ENCODE measurements at regions not wholly inside any gene's neighbourhood (a gene's known extent, or its start where the extent isn't known, plus 50 kb on each side); places are given as distances from the start of the nearest gene placed in this dataset.

DNA sequence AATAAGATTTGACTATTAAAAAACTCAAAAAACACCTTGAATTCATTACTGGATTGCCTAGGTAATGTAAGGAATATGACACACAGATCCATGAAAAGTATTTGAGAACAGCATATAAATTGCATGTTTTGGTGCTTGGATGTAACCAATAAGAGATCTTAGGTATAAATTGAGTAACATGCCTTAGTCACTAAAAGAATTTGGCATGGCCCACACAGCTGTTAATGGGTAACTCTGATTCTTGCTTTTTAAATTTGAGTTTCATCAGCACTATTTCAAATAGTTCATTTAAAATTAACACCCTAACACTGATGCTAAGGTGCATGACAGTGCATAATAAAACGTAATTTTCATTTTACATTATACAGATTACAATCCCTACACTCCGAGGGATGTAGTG is 779.3 kb upstream of the WWC1 start:
- Histone ChIP-seq H3K27ac (no peak overlapping the region), H4K20me1 (ENCODE audit: insufficient read depth, poor library complexity, severe bottlenecking) (no peaks in the 10 kb centered on the region), H3K27me3 (no peaks in the 10 kb centered on the region), H3K4me3 (no peak overlapping the region), H3K79me2 (no peaks in the 10 kb centered on the region), H3K4me2 (no peak overlapping the region), H2AFZ (no peak overlapping the region), H3K36me3 (replicated peaks; ENCODE audit: insufficient read depth, low read depth) (no peaks in the 10 kb centered on the region), H3K9me2 (replicated peaks; ENCODE audit: insufficient read depth) (no peaks in the 10 kb centered on the region), H3K9me3 (ENCODE audit: low read depth) (no peaks in the 10 kb centered on the region), H3K4me1 (ENCODE audit: insufficient read depth) (no peaks in the 10 kb centered on the region)
- 88% methylated on average over 2 of the region's 2 CpGs for WGBS (ENCODE audit: low lambda C conversion rate, missing lambda C conversion rate)
- no peak for DNase-seq (ENCODE audit: low spot score)
- TF ChIP-seq EZH2 (IDR thresholded peaks at IDR 0.05; ENCODE audit: borderline replicate concordance): no peak
- TF ChIP-seq, protein P1, sequence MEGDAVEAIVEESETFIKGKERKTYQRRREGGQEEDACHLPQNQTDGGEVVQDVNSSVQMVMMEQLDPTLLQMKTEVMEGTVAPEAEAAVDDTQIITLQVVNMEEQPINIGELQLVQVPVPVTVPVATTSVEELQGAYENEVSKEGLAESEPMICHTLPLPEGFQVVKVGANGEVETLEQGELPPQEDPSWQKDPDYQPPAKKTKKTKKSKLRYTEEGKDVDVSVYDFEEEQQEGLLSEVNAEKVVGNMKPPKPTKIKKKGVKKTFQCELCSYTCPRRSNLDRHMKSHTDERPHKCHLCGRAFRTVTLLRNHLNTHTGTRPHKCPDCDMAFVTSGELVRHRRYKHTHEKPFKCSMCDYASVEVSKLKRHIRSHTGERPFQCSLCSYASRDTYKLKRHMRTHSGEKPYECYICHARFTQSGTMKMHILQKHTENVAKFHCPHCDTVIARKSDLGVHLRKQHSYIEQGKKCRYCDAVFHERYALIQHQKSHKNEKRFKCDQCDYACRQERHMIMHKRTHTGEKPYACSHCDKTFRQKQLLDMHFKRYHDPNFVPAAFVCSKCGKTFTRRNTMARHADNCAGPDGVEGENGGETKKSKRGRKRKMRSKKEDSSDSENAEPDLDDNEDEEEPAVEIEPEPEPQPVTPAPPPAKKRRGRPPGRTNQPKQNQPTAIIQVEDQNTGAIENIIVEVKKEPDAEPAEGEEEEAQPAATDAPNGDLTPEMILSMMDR (IDR thresholded peaks at IDR 0.05; ENCODE audit: poor library complexity): no peak
- TF ChIP-seq EZH2phosphoT487 (IDR thresholded peaks at IDR 0.05; ENCODE audit: low read depth, severe bottlenecking, unreplicated experiment): no peak

DNA sequence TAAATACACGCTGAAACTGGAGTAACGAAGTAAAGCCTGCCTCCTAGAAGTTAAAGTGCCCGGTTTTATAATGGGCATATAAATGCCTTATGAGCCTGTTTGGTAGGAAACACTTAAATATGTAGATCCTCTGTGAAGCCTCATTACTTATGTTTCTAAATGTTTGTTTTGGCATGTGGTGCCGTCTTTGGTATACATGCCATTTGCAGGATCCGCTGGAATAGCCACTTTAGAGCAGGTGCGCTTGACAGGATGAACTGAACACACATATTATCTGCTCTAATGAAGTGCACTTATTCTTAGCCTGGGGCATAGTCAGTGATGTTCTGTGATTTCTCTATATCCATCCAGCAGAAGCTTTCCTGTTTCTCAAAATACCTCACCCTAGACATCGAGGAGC is 778.1 kb upstream of the WWC1 start:
- DNase-seq (ENCODE audit: low spot score): no peak
- Histone ChIP-seq H3K4me1 (ENCODE audit: insufficient read depth) (no peaks in the 10 kb centered on the region), H2AFZ (no peak overlapping the region), H3K9me3 (ENCODE audit: low read depth) (no peaks in the 10 kb centered on the region), H3K27ac (no peak overlapping the region), H3K4me2 (no peak overlapping the region), H4K20me1 (ENCODE audit: insufficient read depth, poor library complexity, severe bottlenecking) (no peaks in the 10 kb centered on the region), H3K4me3 (no peak overlapping the region), H3K79me2 (no peaks in the 10 kb centered on the region), H3K27me3 (no peaks in the 10 kb centered on the region), H3K9me2 (replicated peaks; ENCODE audit: insufficient read depth) (no peaks in the 10 kb centered on the region), H3K36me3 (replicated peaks; ENCODE audit: insufficient read depth, low read depth) (no peaks in the 10 kb centered on the region)
- WGBS (ENCODE audit: low lambda C conversion rate, missing lambda C conversion rate): 53% methylated on average over 7 of the region's 7 CpGs
- TF ChIP-seq, protein P1 (IDR thresholded peaks at IDR 0.05; ENCODE audit: poor library complexity): no peak

DNA sequence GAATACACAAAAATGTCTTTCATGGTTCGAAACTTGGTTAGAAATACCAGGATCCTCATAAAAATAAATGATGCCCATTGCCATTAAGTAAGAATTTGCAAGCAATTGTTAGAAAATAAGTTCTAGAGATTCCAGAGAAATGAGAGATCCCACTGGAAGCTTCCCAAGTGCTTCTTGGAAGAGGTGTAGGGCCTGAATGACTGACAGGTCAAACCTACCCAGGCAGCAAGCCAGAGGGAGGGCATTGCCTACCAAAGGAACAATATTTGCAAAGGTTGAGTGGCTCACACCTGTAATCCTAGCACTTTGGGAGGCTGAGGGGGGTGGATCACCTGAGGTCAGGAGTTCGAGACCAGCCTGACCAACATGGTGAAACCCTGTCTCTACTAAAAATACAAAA is 777.0 kb upstream of the WWC1 start:
- 88% methylated on average over 2 of the region's 2 CpGs for WGBS (ENCODE audit: low lambda C conversion rate, missing lambda C conversion rate)

More for the DNA sequence above, 777.0 kb upstream of the WWC1 start:
- no peak for DNase-seq (ENCODE audit: low spot score)
- TF ChIP-seq EZH2phosphoT487 (IDR thresholded peaks at IDR 0.05; ENCODE audit: low read depth, severe bottlenecking, unreplicated experiment) (no peak), EZH2 (IDR thresholded peaks at IDR 0.05; ENCODE audit: borderline replicate concordance) (no peak)
- TF ChIP-seq, protein P1 (IDR thresholded peaks at IDR 0.05; ENCODE audit: poor library complexity): no peak
- Histone ChIP-seq H3K27ac (no peak overlapping the region), H3K79me2 (no peaks in the 10 kb centered on the region), H3K4me2 (no peak overlapping the region), H2AFZ (no peak overlapping the region), H4K20me1 (ENCODE audit: insufficient read depth, poor library complexity, severe bottlenecking) (no peaks in the 10 kb centered on the region), H3K27me3 (no peaks in the 10 kb centered on the region), H3K36me3 (replicated peaks; ENCODE audit: insufficient read depth, low read depth) (no peaks in the 10 kb centered on the region), H3K9me2 (replicated peaks; ENCODE audit: insufficient read depth) (no peaks in the 10 kb centered on the region), H3K4me1 (ENCODE audit: insufficient read depth) (no peaks in the 10 kb centered on the region), H3K4me3 (no peak overlapping the region), H3K9me3 (ENCODE audit: low read depth) (no peaks in the 10 kb centered on the region)

Data from hepatocyte (in vitro differentiated cells).